ENCODE measurements at regions not wholly inside any gene's neighbourhood (a gene's known extent, or its start where the extent isn't known, plus 50 kb on each side); places are given as distances from the start of the nearest gene placed in this dataset.
"Not testable (repeated sequence)": the region's sequence is repeated elsewhere in the genome, so short reads cannot be mapped to it uniquely, and the experiment has no call there.

DNA sequence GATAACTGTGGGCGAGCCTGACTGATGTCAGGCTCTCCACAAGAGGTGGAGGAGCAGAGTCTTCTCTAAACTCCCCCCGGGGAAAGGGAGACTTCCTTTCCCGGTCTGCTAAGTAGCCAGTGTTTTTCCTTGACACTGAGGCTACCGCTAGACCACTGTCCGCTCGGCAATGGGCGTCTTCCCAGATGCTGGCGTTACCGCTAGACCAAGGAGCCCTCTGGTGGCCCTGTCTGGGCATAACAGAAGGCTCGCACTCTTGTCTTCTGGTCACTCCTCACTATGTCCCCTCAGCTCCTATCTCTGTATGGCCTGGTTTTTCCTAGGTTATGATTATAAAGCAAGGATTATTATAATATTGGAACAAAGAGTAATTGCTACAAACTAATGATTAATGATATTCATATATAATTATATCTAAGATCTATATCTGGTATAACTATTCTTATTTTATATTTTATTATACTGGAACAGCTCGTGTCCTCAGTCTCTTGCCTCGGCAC is 278.7 kb downstream of the CAAP1 start:
- POLR2A ChIA-PET; H4K20me1 ChIP-seq (ENCODE audit: insufficient read depth, low read length); H3K4me1 ChIP-seq (ENCODE audit: insufficient read depth, low read length, poor library complexity, severe bottlenecking); H3K4me2 ChIP-seq (ENCODE audit: low read length); CTCF ChIA-PET (ENCODE audit: unreplicated experiment); H3K27ac ChIP-seq (ENCODE audit: low read depth, low read length, poor library complexity, severe bottlenecking); H3K79me2 ChIP-seq (ENCODE audit: insufficient read depth, low read depth, low read length); H3K4me3 ChIP-seq (ENCODE audit: low read depth, low read length, poor library complexity, severe bottlenecking); H3K36me3 ChIP-seq (ENCODE audit: insufficient read depth, low read length); H3K9me2 ChIP-seq (ENCODE audit: insufficient read depth, low read length); H2AFZ ChIP-seq (ENCODE audit: low read length); intact Hi-C loops (cut with micrococcal nuclease; ENCODE audit: unreplicated experiment); DNase-seq (ENCODE audit: low spot score); BruUV-seq (replicated peaks); H3K9me3 ChIP-seq (ENCODE audit: low read length): not testable (repeated sequence)
- TF ChIP-seq, protein P1, sequence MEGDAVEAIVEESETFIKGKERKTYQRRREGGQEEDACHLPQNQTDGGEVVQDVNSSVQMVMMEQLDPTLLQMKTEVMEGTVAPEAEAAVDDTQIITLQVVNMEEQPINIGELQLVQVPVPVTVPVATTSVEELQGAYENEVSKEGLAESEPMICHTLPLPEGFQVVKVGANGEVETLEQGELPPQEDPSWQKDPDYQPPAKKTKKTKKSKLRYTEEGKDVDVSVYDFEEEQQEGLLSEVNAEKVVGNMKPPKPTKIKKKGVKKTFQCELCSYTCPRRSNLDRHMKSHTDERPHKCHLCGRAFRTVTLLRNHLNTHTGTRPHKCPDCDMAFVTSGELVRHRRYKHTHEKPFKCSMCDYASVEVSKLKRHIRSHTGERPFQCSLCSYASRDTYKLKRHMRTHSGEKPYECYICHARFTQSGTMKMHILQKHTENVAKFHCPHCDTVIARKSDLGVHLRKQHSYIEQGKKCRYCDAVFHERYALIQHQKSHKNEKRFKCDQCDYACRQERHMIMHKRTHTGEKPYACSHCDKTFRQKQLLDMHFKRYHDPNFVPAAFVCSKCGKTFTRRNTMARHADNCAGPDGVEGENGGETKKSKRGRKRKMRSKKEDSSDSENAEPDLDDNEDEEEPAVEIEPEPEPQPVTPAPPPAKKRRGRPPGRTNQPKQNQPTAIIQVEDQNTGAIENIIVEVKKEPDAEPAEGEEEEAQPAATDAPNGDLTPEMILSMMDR (conservative IDR thresholded peaks at IDR 0.05; ENCODE audit: low read length), result peak; percentile 55

DNA sequence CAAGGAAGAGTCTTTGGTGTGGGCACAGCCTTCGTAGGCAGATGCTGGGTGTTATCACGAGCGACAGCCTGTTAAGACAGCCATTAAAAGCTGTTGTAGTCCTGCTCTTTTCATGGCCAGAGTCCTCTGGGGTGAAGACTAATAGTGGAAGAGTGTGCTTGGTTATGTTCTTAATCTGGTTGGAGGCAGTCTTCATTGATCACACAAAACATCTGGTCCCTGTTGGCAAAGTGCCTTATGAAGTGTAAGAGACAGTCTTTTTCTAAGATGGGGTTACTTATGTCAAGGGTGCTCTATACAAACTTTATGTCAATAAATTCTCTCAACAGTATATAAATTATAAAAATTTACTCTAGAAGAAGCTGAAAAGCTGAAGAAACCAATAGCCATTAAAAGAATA is 280.4 kb downstream of the CAAP1 start:
- Histone ChIP-seq H2AFZ (ENCODE audit: low read length) (no peak overlapping the region), H3K9me2 (ENCODE audit: insufficient read depth, low read length) (no peaks in the 10 kb centered on the region), H3K79me2 (ENCODE audit: insufficient read depth, low read depth, low read length) (no peaks in the 10 kb centered on the region), H4K20me1 (ENCODE audit: insufficient read depth, low read length) (no peaks in the 10 kb centered on the region), H3K4me2 (ENCODE audit: low read length) (no peak overlapping the region), H3K9me3 (ENCODE audit: low read length) (no peaks in the 10 kb centered on the region), H3K36me3 (ENCODE audit: insufficient read depth, low read length) (no peaks in the 10 kb centered on the region), H3K27ac (ENCODE audit: low read depth, low read length, poor library complexity, severe bottlenecking) (no peak overlapping the region), H3K4me1 (ENCODE audit: insufficient read depth, low read length, poor library complexity, severe bottlenecking) (no peaks in the 10 kb centered on the region), H3K4me3 (ENCODE audit: low read depth, low read length, poor library complexity, severe bottlenecking) (no peak overlapping the region)
- BruUV-seq (replicated peaks), result no TSS peak
- CTCF ChIA-PET (ENCODE audit: unreplicated experiment), result no interaction called here
- TF ChIP-seq, protein P1 (conservative IDR thresholded peaks at IDR 0.05; ENCODE audit: low read length), result no peak
- no peak for TF ChIP-seq EZH2phosphoT487 (IDR thresholded peaks at IDR 0.05; ENCODE audit: borderline replicate concordance, low read depth, low read length)
- intact Hi-C loops (cut with micrococcal nuclease; ENCODE audit: unreplicated experiment), result no loop called here
- POLR2A ChIA-PET, result interaction anchor here (0.5 to 1.1 kb wide), 3 partner anchors 27 to 489 kb away, joined by 3 read pairs; no protein-coding TSS in a partner anchor
- no peak for DNase-seq (ENCODE audit: low spot score)

DNA sequence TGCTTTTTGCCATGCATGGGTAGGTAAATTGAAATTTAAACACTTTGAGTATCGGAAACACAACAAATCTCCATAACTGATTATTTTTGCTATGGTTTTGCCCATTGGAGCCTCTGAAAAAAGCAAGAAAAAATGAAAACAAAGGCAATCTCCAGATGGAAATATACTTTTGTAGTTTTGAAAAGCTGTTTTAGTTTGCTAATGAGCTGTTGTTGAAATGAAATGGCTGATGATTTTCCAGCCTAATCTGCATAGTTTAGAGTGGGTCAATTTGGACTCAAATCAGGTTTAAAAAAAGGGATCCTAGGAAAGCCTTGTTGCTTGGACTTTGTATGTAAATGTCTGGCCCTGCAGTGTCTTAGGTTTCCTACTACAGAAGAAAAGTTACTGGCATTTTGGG is 285.8 kb downstream of the CAAP1 start:
- Histone ChIP-seq H3K4me3 (ENCODE audit: low read depth, low read length, poor library complexity, severe bottlenecking) (no peak overlapping the region), H3K9me3 (ENCODE audit: low read length) (no peaks in the 10 kb centered on the region), H4K20me1 (ENCODE audit: insufficient read depth, low read length) (no peaks in the 10 kb centered on the region), H2AFZ (ENCODE audit: low read length) (no peak overlapping the region), H3K79me2 (ENCODE audit: insufficient read depth, low read depth, low read length) (no peaks in the 10 kb centered on the region), H3K4me2 (ENCODE audit: low read length) (no peak overlapping the region), H3K4me1 (ENCODE audit: insufficient read depth, low read length, poor library complexity, severe bottlenecking) (no peaks in the 10 kb centered on the region), H3K9me2 (ENCODE audit: insufficient read depth, low read length) (no peaks in the 10 kb centered on the region), H3K27ac (ENCODE audit: low read depth, low read length, poor library complexity, severe bottlenecking) (no peak overlapping the region), H3K36me3 (ENCODE audit: insufficient read depth, low read length) (no peaks in the 10 kb centered on the region)
- DNase-seq (ENCODE audit: low spot score), result no peak
- intact Hi-C loops (cut with micrococcal nuclease; ENCODE audit: unreplicated experiment), result no loop called here
- TF ChIP-seq, protein P1 (conservative IDR thresholded peaks at IDR 0.05; ENCODE audit: low read length), result no peak
- TF ChIP-seq EZH2phosphoT487 (IDR thresholded peaks at IDR 0.05; ENCODE audit: borderline replicate concordance, low read depth, low read length), result no peak
- CTCF ChIA-PET (ENCODE audit: unreplicated experiment), result no interaction called here
- POLR2A ChIA-PET, result no interaction called here
- BruUV-seq (replicated peaks), result no TSS peak

Measured in OCI-LY7 (cell line).